ENCODE measurements at regions not wholly inside any gene's neighbourhood (a gene's known extent, or its start where the extent isn't known, plus 50 kb on each side); places are given as distances from the start of the nearest gene placed in this dataset.

- no peak for DNase-seq
- intact Hi-C loops (cut with micrococcal nuclease), result no loop called here
Measured at GRCh38 chr3:139292192-139292591, 51.6 kb upstream of the MRPS22 start.

GRCh38 chr3:139292711-139293664, 50.8 kb upstream of the MRPS22 start:
- TF ChIP-seq, protein P1, sequence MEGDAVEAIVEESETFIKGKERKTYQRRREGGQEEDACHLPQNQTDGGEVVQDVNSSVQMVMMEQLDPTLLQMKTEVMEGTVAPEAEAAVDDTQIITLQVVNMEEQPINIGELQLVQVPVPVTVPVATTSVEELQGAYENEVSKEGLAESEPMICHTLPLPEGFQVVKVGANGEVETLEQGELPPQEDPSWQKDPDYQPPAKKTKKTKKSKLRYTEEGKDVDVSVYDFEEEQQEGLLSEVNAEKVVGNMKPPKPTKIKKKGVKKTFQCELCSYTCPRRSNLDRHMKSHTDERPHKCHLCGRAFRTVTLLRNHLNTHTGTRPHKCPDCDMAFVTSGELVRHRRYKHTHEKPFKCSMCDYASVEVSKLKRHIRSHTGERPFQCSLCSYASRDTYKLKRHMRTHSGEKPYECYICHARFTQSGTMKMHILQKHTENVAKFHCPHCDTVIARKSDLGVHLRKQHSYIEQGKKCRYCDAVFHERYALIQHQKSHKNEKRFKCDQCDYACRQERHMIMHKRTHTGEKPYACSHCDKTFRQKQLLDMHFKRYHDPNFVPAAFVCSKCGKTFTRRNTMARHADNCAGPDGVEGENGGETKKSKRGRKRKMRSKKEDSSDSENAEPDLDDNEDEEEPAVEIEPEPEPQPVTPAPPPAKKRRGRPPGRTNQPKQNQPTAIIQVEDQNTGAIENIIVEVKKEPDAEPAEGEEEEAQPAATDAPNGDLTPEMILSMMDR (IDR thresholded peaks at IDR 0.05; ENCODE audit: borderline replicate concordance), result no peak
- intact Hi-C loops (cut with micrococcal nuclease), result no loop called here
- H3K36me3 ChIP-seq, result no peaks in the 10 kb centered on the region
- H3K9me3 ChIP-seq (replicated peaks), result no peaks in the 10 kb centered on the region
- H3K27me3 ChIP-seq (ENCODE audit: low read depth), result no peaks in the 10 kb centered on the region
- H3K4me3 ChIP-seq, result no peak overlapping the region
- DNase-seq, result no peak
- H3K4me1 ChIP-seq, result peaks cover 32% of the 10 kb centered on the region
- no peak overlapping the region for H3K27ac ChIP-seq (replicated peaks)

More at GRCh38 chr3:139292192-139292591, 51.6 kb upstream of the MRPS22 start:
- peaks cover 40% of the 10 kb centered on the region for H3K4me1 ChIP-seq
- no peak overlapping the region for H3K4me3 ChIP-seq
- H3K27ac ChIP-seq (replicated peaks), result no peak overlapping the region
- no peaks in the 10 kb centered on the region for H3K36me3 ChIP-seq
- no peaks in the 10 kb centered on the region for H3K9me3 ChIP-seq (replicated peaks)
- TF ChIP-seq, protein P1 (IDR thresholded peaks at IDR 0.05; ENCODE audit: borderline replicate concordance), result no peak
- no peaks in the 10 kb centered on the region for H3K27me3 ChIP-seq (ENCODE audit: low read depth)

DNA sequence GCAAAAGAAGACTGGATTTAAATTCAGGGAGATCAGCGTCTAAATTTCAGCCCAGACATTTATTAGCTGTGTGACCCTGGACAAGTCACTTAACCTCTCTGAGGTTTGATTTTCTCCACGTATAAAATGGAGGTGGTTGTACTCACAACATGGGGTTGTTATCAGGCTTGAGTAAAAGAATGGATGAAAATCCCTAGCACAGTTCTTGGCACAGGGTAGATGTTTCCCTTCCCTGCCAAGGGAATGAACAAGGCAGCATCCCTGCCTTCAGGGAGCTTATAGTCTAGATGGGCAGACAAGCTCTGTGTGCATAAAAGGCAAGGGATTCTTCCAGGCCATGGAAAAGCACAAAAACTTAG, 50.2 kb upstream of the MRPS22 start:
- H3K9me3 ChIP-seq (replicated peaks), result no peaks in the 10 kb centered on the region
- H3K27ac ChIP-seq (replicated peaks), result no peak overlapping the region
- no peaks in the 10 kb centered on the region for H3K36me3 ChIP-seq
- H3K4me1 ChIP-seq, result peaks cover 25% of the 10 kb centered on the region
- H3K4me3 ChIP-seq, result no peak overlapping the region
- intact Hi-C loops (cut with micrococcal nuclease), result no loop called here
- no peaks in the 10 kb centered on the region for H3K27me3 ChIP-seq (ENCODE audit: low read depth)
- DNase-seq, result no peak
- TF ChIP-seq, protein P1 (IDR thresholded peaks at IDR 0.05; ENCODE audit: borderline replicate concordance), result no peak
